Right ventricle myocardium inferior (tissue), 1 donor: ENCODE measurements at regions not wholly inside any gene's neighbourhood (a gene's known extent, or its start where the extent isn't known, plus 50 kb on each side); places are given as distances from the start of the nearest gene placed in this dataset.
"Not testable (repeated sequence)": the region's sequence is repeated elsewhere in the genome, so short reads cannot be mapped to it uniquely, and the experiment has no call there.

Experiments
- ATAC-seq: fragments of 200-7000 bp; cut with Tn5 transposase; one replicate; pipeline ENCODE4 v1.9.1; 2020; ENCODE audit warnings: mild to moderate bottlenecking, moderate library complexity
- DNase-seq: peaks from one replicate; pipeline ENCODE4 v3.0.0; 2021; ENCODE audit errors: missing footprints
- intact Hi-C: fragments of 100-400 bp; cut with DNase I; formaldehyde crosslinking; loops from one replicate; pipeline ENCODE4 v1.11.0; 2022
- donor health status: DM: no; HTN: yes; CAD: no; lungs with severe emphysema.

GRCh38 chr2:111445191-111445929 is 324.6 kb downstream of the BCL2L11 start:
- ATAC-seq, DNase-seq, intact Hi-C loops: not testable (repeated sequence)

GRCh38 chr2:111445941-111446340 is 325.2 kb downstream of the BCL2L11 start:
- DNase-seq, intact Hi-C loops: not testable (repeated sequence)
- peak; percentile 35 for ATAC-seq

GRCh38 chr2:111447482-111447881 is 326.8 kb downstream of the BCL2L11 start:
- intact Hi-C loops, ATAC-seq, DNase-seq: not testable (repeated sequence)

- DNase-seq, intact Hi-C loops, ATAC-seq: not testable (repeated sequence)
Measured at GRCh38 chr2:111448796-111449195, 328.1 kb downstream of the BCL2L11 start.

DNA sequence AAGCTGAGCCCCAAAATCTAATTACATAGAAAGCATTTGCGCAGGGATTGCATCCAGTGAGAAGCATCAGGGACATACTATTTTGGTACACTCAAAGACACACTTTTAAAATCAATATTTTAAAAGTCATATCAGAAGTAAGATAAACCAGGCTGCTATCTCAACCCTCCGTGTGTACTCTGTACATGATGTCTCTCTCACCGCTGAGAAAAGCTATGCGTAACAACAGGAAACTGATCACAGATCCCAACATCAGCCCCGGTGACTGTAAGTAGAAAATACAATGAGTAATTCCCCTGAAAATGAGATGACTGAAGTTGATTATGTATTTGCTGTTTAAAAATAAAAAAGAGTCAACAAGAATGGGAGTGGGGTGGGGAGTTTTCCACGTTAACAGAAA is 329.8 kb downstream of the BCL2L11 start:
- DNase-seq, ATAC-seq, intact Hi-C loops: not testable (repeated sequence)

DNA sequence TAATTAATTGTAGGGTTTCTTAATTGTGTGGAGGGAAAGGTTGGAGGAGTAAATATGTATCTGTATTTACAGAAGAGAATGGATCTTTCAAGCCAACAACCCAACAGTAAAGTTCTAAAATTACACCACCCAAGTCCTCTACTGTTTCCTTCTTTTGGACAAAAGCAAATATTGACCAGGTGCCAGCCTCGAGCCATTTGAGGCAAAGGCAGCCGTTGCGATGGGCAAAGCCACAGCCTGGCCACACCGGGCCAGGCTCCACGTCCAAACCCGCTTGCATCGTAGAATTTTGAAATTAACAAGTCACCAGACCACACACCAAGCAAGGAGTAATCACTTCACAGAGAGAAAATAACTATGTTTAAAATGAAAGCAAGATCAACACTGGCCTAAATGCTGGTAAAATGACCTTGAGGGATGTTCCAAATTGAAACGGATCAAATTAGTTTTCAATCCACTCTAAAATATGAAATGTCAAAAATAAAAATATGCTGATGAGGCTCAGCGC is 331.0 kb downstream of the BCL2L11 start:
- ATAC-seq, DNase-seq, intact Hi-C loops: not testable (repeated sequence)

GRCh38 chr2:111452208-111452607 is 331.5 kb downstream of the BCL2L11 start:
- intact Hi-C loops, ATAC-seq, DNase-seq: not testable (repeated sequence)

GRCh38 chr2:111453308-111453707 is 332.6 kb downstream of the BCL2L11 start:
- DNase-seq, ATAC-seq, intact Hi-C loops: not testable (repeated sequence)

DNA sequence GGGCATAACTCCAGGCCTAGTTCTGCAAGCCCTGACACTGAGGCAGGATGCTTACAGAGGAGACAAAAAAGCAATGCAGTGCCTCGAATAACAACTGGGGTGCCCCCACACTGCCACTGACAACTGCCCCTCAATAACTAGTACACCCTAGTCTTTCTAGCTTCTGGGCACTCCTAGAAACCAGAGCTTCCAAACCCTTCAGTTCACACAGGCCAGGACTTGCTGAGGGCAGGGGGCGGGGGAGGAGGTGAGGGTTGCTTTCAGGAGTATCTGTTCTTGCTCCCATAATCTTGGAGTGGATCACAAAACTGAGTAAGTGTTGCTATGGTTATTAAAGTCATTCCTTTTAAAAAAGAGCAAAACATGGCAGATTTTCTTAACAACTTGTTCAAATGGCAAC is 333.1 kb downstream of the BCL2L11 start:
- DNase-seq, intact Hi-C loops, ATAC-seq: not testable (repeated sequence)

DNA sequence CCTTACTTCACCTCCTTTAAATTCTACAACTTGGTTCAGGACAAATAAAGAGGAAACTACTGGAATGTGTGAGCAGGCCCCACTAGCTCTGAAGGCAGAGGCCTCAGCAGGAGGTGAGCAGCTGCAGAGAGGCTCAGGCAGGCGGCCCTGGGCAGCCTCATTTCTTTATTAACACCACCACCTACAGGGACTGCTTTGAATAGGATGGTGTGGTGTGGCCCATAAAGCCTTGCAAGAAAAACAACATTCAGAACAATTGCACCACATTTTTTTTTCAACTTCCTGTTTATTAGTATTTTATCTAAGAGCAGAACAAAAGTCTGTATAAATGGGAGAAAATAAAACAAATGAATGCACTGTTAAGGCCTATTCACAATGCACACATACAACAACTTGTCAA is 333.7 kb downstream of the BCL2L11 start:
- intact Hi-C loops, DNase-seq: not testable (repeated sequence)
- ATAC-seq, result peak; percentile 98

- DNase-seq, intact Hi-C loops, ATAC-seq: not testable (repeated sequence)
Measured at GRCh38 chr2:111455016-111456015, 334.6 kb downstream of the BCL2L11 start.

DNA sequence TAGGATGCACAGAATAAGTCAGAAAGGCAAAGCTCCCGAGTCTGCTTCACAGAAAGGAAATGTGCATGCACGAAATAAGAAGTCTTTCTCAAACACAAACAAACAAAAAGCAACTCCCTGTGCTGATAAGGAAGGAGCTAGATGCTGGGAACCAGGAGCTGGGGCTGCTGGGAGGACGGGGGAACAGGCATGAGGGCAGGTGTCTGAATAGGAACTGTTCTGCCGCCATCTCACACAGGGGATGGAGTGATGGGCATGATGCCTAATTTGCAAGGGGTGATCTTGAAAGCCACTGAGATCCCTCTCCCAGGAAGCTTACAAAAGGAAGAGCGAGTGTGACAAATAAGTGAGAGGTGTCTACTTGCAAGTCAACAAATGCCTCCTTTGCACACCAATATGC is 336.5 kb downstream of the BCL2L11 start:
- ATAC-seq, intact Hi-C loops: not testable (repeated sequence)

DNA sequence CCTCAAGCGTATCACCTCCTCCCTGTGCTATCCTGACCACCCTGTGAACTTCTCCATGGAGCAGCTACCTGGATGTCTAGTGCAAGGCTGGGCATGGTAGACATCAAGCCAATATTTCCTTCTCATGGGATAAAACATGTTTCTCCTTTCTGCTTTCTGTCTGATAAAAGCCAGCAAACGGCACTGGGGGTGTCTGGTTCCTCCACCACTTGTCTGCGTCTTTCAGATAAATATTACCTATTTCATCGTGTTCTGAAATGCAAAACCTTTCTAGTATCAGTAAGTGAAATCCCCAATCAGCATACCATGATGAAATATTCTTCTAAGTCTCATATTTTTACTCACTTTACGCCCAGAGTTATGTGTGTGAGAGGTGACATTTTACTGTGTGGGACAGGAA is 340.2 kb downstream of the BCL2L11 start:
- DNase-seq, ATAC-seq: not testable (repeated sequence)

More for the DNA sequence above, 336.5 kb downstream of the BCL2L11 start:
- DNase-seq, result not testable (repeated sequence)

GRCh38 chr2:111461831-111462230 is 341.1 kb downstream of the BCL2L11 start:
- ATAC-seq, intact Hi-C loops, DNase-seq: not testable (repeated sequence)

More for the DNA sequence above, 340.2 kb downstream of the BCL2L11 start:
- intact Hi-C loops, result not testable (repeated sequence)

GRCh38 chr2:111462572-111462971 is 341.9 kb downstream of the BCL2L11 start:
- intact Hi-C loops, ATAC-seq, DNase-seq: not testable (repeated sequence)

- ATAC-seq, DNase-seq, intact Hi-C loops: not testable (repeated sequence)
Measured at GRCh38 chr2:111463238-111463848, 342.6 kb downstream of the BCL2L11 start.

GRCh38 chr2:111463956-111464355 is 343.2 kb downstream of the BCL2L11 start:
- intact Hi-C loops, result not testable (repeated sequence)
- peak; percentile 92 for ATAC-seq

DNA sequence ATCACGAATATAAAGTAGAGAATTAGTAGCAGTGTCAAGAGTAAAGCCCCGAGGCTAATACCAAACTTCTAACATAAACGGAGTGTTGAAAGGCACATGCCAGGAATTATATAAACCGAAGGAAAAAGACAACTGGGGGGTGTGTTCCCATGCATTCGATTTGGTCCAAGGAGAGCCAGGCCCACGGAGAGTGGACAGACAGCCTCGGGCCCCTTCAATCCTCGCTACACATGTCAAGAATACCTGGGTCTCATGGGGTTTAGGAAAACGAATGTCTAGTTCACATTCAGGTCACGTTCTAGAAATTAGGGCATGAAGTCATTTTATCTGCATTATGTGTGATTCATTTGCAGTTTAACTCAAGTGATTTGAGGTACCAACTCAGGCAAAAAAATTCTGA is 343.7 kb downstream of the BCL2L11 start:
- DNase-seq, ATAC-seq, intact Hi-C loops: not testable (repeated sequence)

More at GRCh38 chr2:111463956-111464355, 343.2 kb downstream of the BCL2L11 start:
- DNase-seq, result not testable (repeated sequence)
